ENCODE measurements at regions not wholly inside any gene's neighbourhood (a gene's known extent, or its start where the extent isn't known, plus 50 kb on each side); places are given as distances from the start of the nearest gene placed in this dataset.
"Not testable (repeated sequence)": the region's sequence is repeated elsewhere in the genome, so short reads cannot be mapped to it uniquely, and the experiment has no call there.

- no peak for DNase-seq
- Histone ChIP-seq H3K27me3 (ENCODE audit: control insufficient read depth in 3 of 3, insufficient read depth in 3 of 3, low read length in 2 of 3) (no peaks in the 10 kb centered on the region), H3K36me3 (ENCODE audit: control insufficient read depth in 4 of 4, insufficient read depth in 4 of 4, low read length in 4 of 4) (no peaks in the 10 kb centered on the region), H3K9me3 (ENCODE audit: control insufficient read depth in 4 of 4, insufficient read depth in 3 of 4, low read length in 3 of 4) (no peaks in the 10 kb centered on the region), H3K4me3 (no peak overlapping the region), H3K9ac (ENCODE audit: insufficient read depth in 1 of 2, low read length in 2 of 2) (no peak overlapping the region), H3K27ac (ENCODE audit: low read depth in 1 of 2, low read length in 1 of 2) (no peak overlapping the region), H3K4me1 (ENCODE audit: control insufficient read depth in 5 of 5, insufficient read depth in 5 of 5, low read length in 5 of 5) (no peaks in the 10 kb centered on the region)
- 75 to 78% methylated on average over 2 of the region's 2 CpGs for WGBS, 2 donors
- no peak for ATAC-seq (ENCODE audit: insufficient read depth, low FRiP score)
- TF ChIP-seq CTCF (IDR thresholded peaks at IDR 0.05; ENCODE audit: control extremely low read depth, extremely low read depth) = no peak
Measured at GRCh38 chrX:123801901-123802300, 58.0 kb upstream of the XIAP start.

GRCh38 chrX:123803331-123803983 lies 56.4 kb upstream of the XIAP start:
- H3K27me3 ChIP-seq (ENCODE audit: control insufficient read depth in 3 of 3, insufficient read depth in 3 of 3, low read length in 2 of 3) = no peaks in the 10 kb centered on the region
- H3K27ac ChIP-seq (ENCODE audit: low read depth in 1 of 2, low read length in 1 of 2) = peak overlapping the region in 1 of 2 donors; percentile 55
- H3K4me1 ChIP-seq (ENCODE audit: control insufficient read depth in 5 of 5, insufficient read depth in 5 of 5, low read length in 5 of 5) = no peaks in the 10 kb centered on the region
- 18 to 32% methylated on average over 4 of the region's 4 CpGs for WGBS, 2 donors
- peak; percentile 36 to 67 (median 60) for DNase-seq
- TF ChIP-seq CTCF (IDR thresholded peaks at IDR 0.05; ENCODE audit: control extremely low read depth, extremely low read depth) = no peak
- no peak overlapping the region for H3K9ac ChIP-seq (ENCODE audit: insufficient read depth in 1 of 2, low read length in 2 of 2)
- no peaks in the 10 kb centered on the region for H3K9me3 ChIP-seq (ENCODE audit: control insufficient read depth in 4 of 4, insufficient read depth in 3 of 4, low read length in 3 of 4)
- no peaks in the 10 kb centered on the region for H3K36me3 ChIP-seq (ENCODE audit: control insufficient read depth in 4 of 4, insufficient read depth in 4 of 4, low read length in 4 of 4)
- no peak overlapping the region for H3K4me3 ChIP-seq
- peak; percentile 53 for ATAC-seq (ENCODE audit: insufficient read depth, low FRiP score)

- not testable (repeated sequence) for H3K4me3 ChIP-seq; H3K36me3 ChIP-seq (ENCODE audit: control insufficient read depth in 4 of 4, insufficient read depth in 4 of 4, low read length in 4 of 4); H3K4me1 ChIP-seq (ENCODE audit: control insufficient read depth in 5 of 5, insufficient read depth in 5 of 5, low read length in 5 of 5); H3K9me3 ChIP-seq (ENCODE audit: control insufficient read depth in 4 of 4, insufficient read depth in 3 of 4, low read length in 3 of 4); H3K9ac ChIP-seq (ENCODE audit: insufficient read depth in 1 of 2, low read length in 2 of 2); DNase-seq; H3K27me3 ChIP-seq (ENCODE audit: control insufficient read depth in 3 of 3, insufficient read depth in 3 of 3, low read length in 2 of 3); ATAC-seq (ENCODE audit: insufficient read depth, low FRiP score)
- WGBS, 2 donors = 86 to 87% methylated on average over 4 of the region's 4 CpGs
- peak overlapping the region in 1 of 2 donors; percentile 55 for H3K27ac ChIP-seq (ENCODE audit: low read depth in 1 of 2, low read length in 1 of 2)
Measured at GRCh38 chrX:123803984-123804365, 55.9 kb upstream of the XIAP start.

GRCh38 chrX:123807835-123808416 lies 51.9 kb upstream of the XIAP start:
- WGBS, 2 donors = 74 to 82% methylated on average over 3 of the region's 3 CpGs
- TF ChIP-seq CTCF (IDR thresholded peaks at IDR 0.05; ENCODE audit: control extremely low read depth, extremely low read depth) = no peak
- ATAC-seq (ENCODE audit: insufficient read depth, low FRiP score) (no peak), DNase-seq (no peak)
- no peaks in the 10 kb centered on the region for H3K4me1 ChIP-seq (ENCODE audit: control insufficient read depth in 5 of 5, insufficient read depth in 5 of 5, low read length in 5 of 5)
- H3K27me3 ChIP-seq (ENCODE audit: control insufficient read depth in 3 of 3, insufficient read depth in 3 of 3, low read length in 2 of 3) = no peaks in the 10 kb centered on the region
- H3K4me3 ChIP-seq = no peak overlapping the region
- no peak overlapping the region for H3K9ac ChIP-seq (ENCODE audit: insufficient read depth in 1 of 2, low read length in 2 of 2)
- no peaks in the 10 kb centered on the region for H3K9me3 ChIP-seq (ENCODE audit: control insufficient read depth in 4 of 4, insufficient read depth in 3 of 4, low read length in 3 of 4)
- H3K36me3 ChIP-seq (ENCODE audit: control insufficient read depth in 4 of 4, insufficient read depth in 4 of 4, low read length in 4 of 4) = no peaks in the 10 kb centered on the region
- no peak overlapping the region for H3K27ac ChIP-seq (ENCODE audit: low read depth in 1 of 2, low read length in 1 of 2)

Data from lung (tissue), 11 donors.